Nephron (organoid): ENCODE measurements at regions not wholly inside any gene's neighbourhood (a gene's known extent, or its start where the extent isn't known, plus 50 kb on each side); places are given as distances from the start of the nearest gene placed in this dataset.
"Not testable (repeated sequence)": the region's sequence is repeated elsewhere in the genome, so short reads cannot be mapped to it uniquely, and the experiment has no call there.

Source experiments
- H3K27ac Mint-ChIP-seq, 3 experiments: 2 replicates each; pipeline ENCODE4 v1.8.0; 2020; ENCODE audit warnings: mixed read lengths in 3 of 3, mild to moderate bottlenecking in 2 of 3, moderate library complexity in 1 of 3
- H3K27me3 Mint-ChIP-seq: 2 replicates; pipeline ENCODE4 v1.8.0; 2021; ENCODE audit warnings: low read depth, mild to moderate bottlenecking, moderate library complexity, mixed read lengths
- H3K36me3 Mint-ChIP-seq: 2 replicates; pipeline ENCODE4 v1.8.0; 2020; ENCODE audit warnings: low read depth, mixed read lengths
- H3K4me1 Mint-ChIP-seq: 2 replicates; pipeline ENCODE4 v1.8.0; 2020; ENCODE audit warnings: mixed read lengths
- H3K4me3 Mint-ChIP-seq, 3 experiments: 2 replicates each; pipeline ENCODE4 v1.8.0; 2020; ENCODE audit warnings: mild to moderate bottlenecking in 3 of 3, mixed read lengths in 3 of 3, moderate library complexity in 2 of 3
- H3K9me3 Mint-ChIP-seq: 2 replicates; pipeline ENCODE4 v1.8.0; 2020; ENCODE audit warnings: mixed read lengths
- CTCF ChIP-seq, 3 experiments: fragments of 200-600 bp; sonication (generic); IDR thresholded peaks; one replicate each; pipeline ENCODE4 v1.5.0; 2021; ENCODE audit warnings: antibody characterized with exemption in 3 of 3; ENCODE audit not compliant: unreplicated experiment in 3 of 3

- Mint-ChIP-seq H3K4me3 (no peak overlapping the region), H3K27me3 (peaks cover 8% of the 10 kb centered on the region), H3K27ac (no peak overlapping the region), H3K36me3 (no peaks in the 10 kb centered on the region), H3K4me1 (peaks cover 7% of the 10 kb centered on the region), H3K9me3 (peaks cover 12% of the 10 kb centered on the region)
- no peak for TF ChIP-seq CTCF (IDR thresholded peaks at IDR 0.05; ENCODE audit: unreplicated experiment in 3 of 3)
Observed at GRCh38 chr3:31321620-31322019, 211.1 kb upstream of the STT3B start.

- Mint-ChIP-seq H3K27ac (no peak overlapping the region), H3K27me3 (peaks cover 8% of the 10 kb centered on the region), H3K4me1 (peaks cover 7% of the 10 kb centered on the region), H3K36me3 (no peaks in the 10 kb centered on the region), H3K4me3 (no peak overlapping the region), H3K9me3 (peaks cover 10% of the 10 kb centered on the region)
- no peak for TF ChIP-seq CTCF (IDR thresholded peaks at IDR 0.05; ENCODE audit: unreplicated experiment in 3 of 3)
Observed at GRCh38 chr3:31322460-31322859, 210.3 kb upstream of the STT3B start.

- not testable (repeated sequence) for H3K27me3 Mint-ChIP-seq, H3K4me1 Mint-ChIP-seq, H3K27ac Mint-ChIP-seq, H3K4me3 Mint-ChIP-seq, H3K36me3 Mint-ChIP-seq
- H3K9me3 Mint-ChIP-seq = peaks cover 17% of the 10 kb centered on the region
Observed at GRCh38 chr3:31327826-31328357, 204.8 kb upstream of the STT3B start.

- no peak for TF ChIP-seq CTCF (IDR thresholded peaks at IDR 0.05; ENCODE audit: unreplicated experiment in 3 of 3)
- no peaks in the 10 kb centered on the region for H3K4me1 Mint-ChIP-seq
- no peak overlapping the region for H3K27ac Mint-ChIP-seq
- H3K4me3 Mint-ChIP-seq = no peak overlapping the region
- peaks cover 3% of the 10 kb centered on the region for H3K27me3 Mint-ChIP-seq
- H3K36me3 Mint-ChIP-seq = peaks cover 3% of the 10 kb centered on the region
- peaks cover 21% of the 10 kb centered on the region for H3K9me3 Mint-ChIP-seq
Observed at GRCh38 chr3:31331278-31331677, 201.4 kb upstream of the STT3B start.

- no peaks in the 10 kb centered on the region for H3K36me3 Mint-ChIP-seq
Observed at GRCh38 chr3:31341130-31341529, 191.6 kb upstream of the STT3B start.

GRCh38 chr3:31343075-31343474 lies 189.7 kb upstream of the STT3B start:
- no peak overlapping the region for H3K27ac Mint-ChIP-seq
- no peak overlapping the region for H3K4me3 Mint-ChIP-seq
- no peaks in the 10 kb centered on the region for H3K4me1 Mint-ChIP-seq
- peaks cover 10% of the 10 kb centered on the region for H3K9me3 Mint-ChIP-seq
- no peaks in the 10 kb centered on the region for H3K27me3 Mint-ChIP-seq
- no peak for TF ChIP-seq CTCF (IDR thresholded peaks at IDR 0.05; ENCODE audit: unreplicated experiment in 3 of 3)
- no peaks in the 10 kb centered on the region for H3K36me3 Mint-ChIP-seq

More at GRCh38 chr3:31341130-31341529, 191.6 kb upstream of the STT3B start:
- Mint-ChIP-seq H3K9me3 (peaks cover 10% of the 10 kb centered on the region), H3K4me3 (no peak overlapping the region), H3K27ac (no peak overlapping the region), H3K27me3 (peaks cover 4% of the 10 kb centered on the region), H3K4me1 (no peaks in the 10 kb centered on the region)
- TF ChIP-seq CTCF (IDR thresholded peaks at IDR 0.05; ENCODE audit: unreplicated experiment in 3 of 3) = no peak
